ENCODE measurements at regions not wholly inside any gene's neighbourhood (a gene's known extent, or its start where the extent isn't known, plus 50 kb on each side); places are given as distances from the start of the nearest gene placed in this dataset.

DNA sequence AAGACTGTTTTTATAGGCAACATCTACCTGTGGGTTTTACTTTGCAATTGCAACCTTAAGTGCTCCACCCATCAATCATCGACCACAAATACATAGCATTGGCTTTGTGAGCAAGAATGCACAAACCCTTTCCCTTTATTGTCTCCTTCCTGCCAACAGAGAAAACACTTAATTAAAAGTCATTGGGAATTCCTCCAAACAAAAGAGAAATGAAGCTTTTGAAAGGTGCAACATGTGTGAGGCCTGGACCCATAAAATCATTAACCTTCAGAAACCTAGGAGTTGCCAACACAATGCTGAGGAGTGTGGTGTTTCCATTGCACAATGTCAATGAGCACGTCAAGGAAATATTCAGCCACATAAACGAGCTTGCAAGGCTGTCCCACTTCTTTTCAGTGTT, 223.2 kb downstream of the BLID start:
- TF ChIP-seq, protein P1, sequence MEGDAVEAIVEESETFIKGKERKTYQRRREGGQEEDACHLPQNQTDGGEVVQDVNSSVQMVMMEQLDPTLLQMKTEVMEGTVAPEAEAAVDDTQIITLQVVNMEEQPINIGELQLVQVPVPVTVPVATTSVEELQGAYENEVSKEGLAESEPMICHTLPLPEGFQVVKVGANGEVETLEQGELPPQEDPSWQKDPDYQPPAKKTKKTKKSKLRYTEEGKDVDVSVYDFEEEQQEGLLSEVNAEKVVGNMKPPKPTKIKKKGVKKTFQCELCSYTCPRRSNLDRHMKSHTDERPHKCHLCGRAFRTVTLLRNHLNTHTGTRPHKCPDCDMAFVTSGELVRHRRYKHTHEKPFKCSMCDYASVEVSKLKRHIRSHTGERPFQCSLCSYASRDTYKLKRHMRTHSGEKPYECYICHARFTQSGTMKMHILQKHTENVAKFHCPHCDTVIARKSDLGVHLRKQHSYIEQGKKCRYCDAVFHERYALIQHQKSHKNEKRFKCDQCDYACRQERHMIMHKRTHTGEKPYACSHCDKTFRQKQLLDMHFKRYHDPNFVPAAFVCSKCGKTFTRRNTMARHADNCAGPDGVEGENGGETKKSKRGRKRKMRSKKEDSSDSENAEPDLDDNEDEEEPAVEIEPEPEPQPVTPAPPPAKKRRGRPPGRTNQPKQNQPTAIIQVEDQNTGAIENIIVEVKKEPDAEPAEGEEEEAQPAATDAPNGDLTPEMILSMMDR (IDR thresholded peaks at IDR 0.05), result no peak
- TF ChIP-seq POLR2A (IDR thresholded peaks at IDR 0.05), result no peak
- TF ChIP-seq POLR2AphosphoS5 (IDR thresholded peaks at IDR 0.05), result no peak
